Sigmoid colon (tissue), 6 donors: ENCODE measurements at regions not wholly inside any gene's neighbourhood (a gene's known extent, or its start where the extent isn't known, plus 50 kb on each side); places are given as distances from the start of the nearest gene placed in this dataset.

Experiments used
- DNase-seq: peaks from one replicate; pipeline ENCODE4 v3.0.0-alpha.2; 2019
- H3K27ac ChIP-seq, 4 donors: fragments of 200-600 bp; sonication (generic); one replicate each; pipeline ENCODE4 v1.5.1; 2016 to 2019; ENCODE audit warnings: mild to moderate bottlenecking in 1 of 4
- H3K27me3 ChIP-seq, 3 donors: fragments of 200-600 bp; sonication (generic); one replicate each; pipeline ENCODE4 v1.5.1; 2019; ENCODE audit warnings: mild to moderate bottlenecking in 1 of 3
- H3K36me3 ChIP-seq, 4 donors: fragments of 200-600 bp; sonication (generic); one replicate each; pipeline ENCODE4 v1.5.1; 2016 to 2019
- H3K4me1 ChIP-seq, 4 donors: fragments of 200-600 bp; sonication (generic); one replicate each; pipeline ENCODE4 v1.5.1; 2017 to 2019
- H3K4me3 ChIP-seq, 4 donors: fragments of 200-600 bp; sonication (generic); one replicate each; pipeline ENCODE4 v1.5.1; 2017 to 2019; ENCODE audit warnings: mild to moderate bottlenecking in 2 of 4, moderate library complexity in 1 of 4
- H3K9me3 ChIP-seq, 4 donors: fragments of 200-600 bp in 3 of 4; sonication (generic) in 3 of 4; one replicate each; pipeline versions ENCODE4 v1.5.1 to v1.6.1; 2013 to 2019
- CTCF ChIP-seq, 4 experiments: fragments of 450-650 bp in 3 of 4; fragments of 200-600 bp in 1 of 4; IDR thresholded peaks; one replicate each; pipeline ENCODE4 v1.5.1; 2016 to 2019; ENCODE audit warnings: antibody characterized with exemption in 4 of 4, mild to moderate bottlenecking in 3 of 4, moderate library complexity in 2 of 4
- EP300 ChIP-seq, 4 donors: sonication (generic); formaldehyde crosslinking; IDR thresholded peaks; one replicate each; pipeline ENCODE4 v1.6.1; 2017; ENCODE audit warnings: antibody characterized with exemption in 4 of 4
- POLR2A ChIP-seq, 2 donors: fragments of 450-650 bp; IDR thresholded peaks; one replicate each; pipeline ENCODE4 v1.6.1; 2016; ENCODE audit warnings: antibody characterized with exemption in 2 of 2, mild to moderate bottlenecking in 2 of 2, moderate library complexity in 2 of 2
- POLR2AphosphoS5 ChIP-seq, 4 donors: sonication (generic); formaldehyde crosslinking; IDR thresholded peaks; one replicate each; pipeline ENCODE4 v1.6.1; 2017; ENCODE audit warnings: antibody characterized with exemption in 4 of 4
- WGBS, 2 donors: extraction: QIAGEN DNeasy Blood & Tissue Kit; methylation state at CpG; one replicate each; pipeline ENCODE4 v1.1.7; 2013; 5-methylcytosine and 5-hydroxymethylcytosine counted together
- intact Hi-C: fragments of 100-400 bp; cut with DNase I; formaldehyde crosslinking; loops from one replicate; pipeline ENCODE4 v1.15.1; 2023
- donor health status: healthy with polysubstance abuse.
- donor health status: healthy.

DNA sequence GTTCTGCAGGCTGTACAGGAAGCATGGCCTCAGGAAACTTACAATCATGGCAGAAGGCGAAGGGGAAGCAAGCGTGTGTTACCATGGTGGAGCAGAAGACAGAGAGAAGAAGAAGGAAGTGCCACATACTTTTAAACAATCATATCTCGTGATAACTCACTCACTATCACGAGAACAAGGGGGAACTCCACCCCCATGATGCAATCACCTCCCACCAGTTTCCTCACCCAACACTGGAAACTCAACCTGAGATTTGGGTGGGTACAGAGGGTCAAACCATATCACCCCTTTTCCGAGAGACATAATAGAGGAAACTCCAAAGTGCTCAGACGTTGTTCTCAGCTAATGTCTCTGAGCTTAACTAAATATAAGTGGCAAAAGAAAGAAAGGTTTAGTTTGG, 186.3 kb upstream of the MME start:
- Histone ChIP-seq H3K4me3 (no peak overlapping the region), H3K36me3 (no peaks in the 10 kb centered on the region), H3K9me3 (no peaks in the 10 kb centered on the region), H3K4me1 (no peaks in the 10 kb centered on the region), H3K27me3 (no peaks in the 10 kb centered on the region), H3K27ac (no peak overlapping the region)
- no peak for DNase-seq
- no peak for TF ChIP-seq POLR2AphosphoS5 (IDR thresholded peaks at IDR 0.05)
- no peak for TF ChIP-seq POLR2A (IDR thresholded peaks at IDR 0.05)
- no peak for TF ChIP-seq EP300 (IDR thresholded peaks at IDR 0.05)
- no peak for TF ChIP-seq CTCF (IDR thresholded peaks at IDR 0.05)
- 83 to 90% methylated on average over 6 of the region's 6 CpGs for WGBS, 2 donors
- intact Hi-C loops = no loop called here

DNA sequence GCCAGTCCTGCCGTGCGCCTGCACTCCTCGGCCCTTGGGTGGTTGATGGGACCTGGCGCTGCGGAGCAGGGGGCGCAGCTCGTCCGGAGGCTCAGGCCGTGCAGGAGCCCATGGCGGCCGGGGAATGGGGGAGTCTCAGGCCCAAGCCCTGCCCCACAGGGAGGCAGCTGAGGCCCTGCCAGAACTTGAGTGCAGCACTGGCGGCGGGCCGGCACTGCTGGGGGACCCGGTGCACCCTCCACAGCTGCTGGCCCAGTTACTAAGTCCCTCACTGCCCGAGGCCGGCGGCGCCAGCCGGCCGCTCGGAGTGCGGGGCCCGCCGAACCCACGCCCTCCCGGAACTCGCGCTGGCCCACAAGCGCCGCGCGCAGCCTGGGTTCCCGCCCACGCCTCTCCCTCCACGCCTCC, 190.9 kb upstream of the MME start:
- no peak overlapping the region for H3K4me3 ChIP-seq
- no peaks in the 10 kb centered on the region for H3K27me3 ChIP-seq
- WGBS, 2 donors = 95 to 98% methylated on average over 36 of the region's 36 CpGs
- no peaks in the 10 kb centered on the region for H3K36me3 ChIP-seq
- H3K27ac ChIP-seq = no peak overlapping the region
- no peak for DNase-seq
- H3K4me1 ChIP-seq = no peaks in the 10 kb centered on the region
- TF ChIP-seq CTCF (IDR thresholded peaks at IDR 0.05) (no peak), POLR2AphosphoS5 (IDR thresholded peaks at IDR 0.05) (no peak), EP300 (IDR thresholded peaks at IDR 0.05) (no peak), POLR2A (IDR thresholded peaks at IDR 0.05) (no peak)
- no peaks in the 10 kb centered on the region for H3K9me3 ChIP-seq
- intact Hi-C loops = no loop called here

GRCh38 chr3:154887869-154888268, 192.2 kb upstream of the MME start:
- 90 to 97% methylated on average over 3 of the region's 3 CpGs for WGBS, 2 donors
- no peaks in the 10 kb centered on the region for H3K9me3 ChIP-seq
- H3K27ac ChIP-seq = no peak overlapping the region
- no peak for DNase-seq
- H3K27me3 ChIP-seq = no peaks in the 10 kb centered on the region
- no peak overlapping the region for H3K4me3 ChIP-seq
- H3K4me1 ChIP-seq = no peaks in the 10 kb centered on the region
- no peaks in the 10 kb centered on the region for H3K36me3 ChIP-seq
- TF ChIP-seq POLR2AphosphoS5 (IDR thresholded peaks at IDR 0.05) (no peak), EP300 (IDR thresholded peaks at IDR 0.05) (no peak), CTCF (IDR thresholded peaks at IDR 0.05) (no peak), POLR2A (IDR thresholded peaks at IDR 0.05) (no peak)
- intact Hi-C loops = no loop called here

- Histone ChIP-seq H3K4me3 (no peak overlapping the region), H3K4me1 (no peaks in the 10 kb centered on the region), H3K27me3 (no peaks in the 10 kb centered on the region), H3K36me3 (no peaks in the 10 kb centered on the region), H3K9me3 (no peaks in the 10 kb centered on the region), H3K27ac (no peak overlapping the region)
- 52 to 65% methylated on average over 3 of the region's 3 CpGs for WGBS, 2 donors
- no peak for TF ChIP-seq POLR2AphosphoS5 (IDR thresholded peaks at IDR 0.05)
- no peak for TF ChIP-seq EP300 (IDR thresholded peaks at IDR 0.05)
- no peak for TF ChIP-seq POLR2A (IDR thresholded peaks at IDR 0.05)
- TF ChIP-seq CTCF (IDR thresholded peaks at IDR 0.05) = no peak
- no peak for DNase-seq
- intact Hi-C loops = no loop called here
Observed at GRCh38 chr3:154886437-154886836, 193.7 kb upstream of the MME start.

GRCh38 chr3:154885418-154885817, 194.7 kb upstream of the MME start:
- intact Hi-C loops = no loop called here

More at GRCh38 chr3:154885418-154885817, 194.7 kb upstream of the MME start:
- no peak for DNase-seq
- WGBS, 2 donors = 85 to 90% methylated on average over 3 of the region's 3 CpGs
- Histone ChIP-seq H3K4me3 (no peak overlapping the region), H3K36me3 (no peaks in the 10 kb centered on the region), H3K9me3 (peaks cover 0 to 7% (median 1%) of the 10 kb centered on the region in 4 donors), H3K27me3 (no peaks in the 10 kb centered on the region), H3K4me1 (no peaks in the 10 kb centered on the region), H3K27ac (no peak overlapping the region)
- TF ChIP-seq POLR2A (IDR thresholded peaks at IDR 0.05) = no peak
- no peak for TF ChIP-seq EP300 (IDR thresholded peaks at IDR 0.05)
- TF ChIP-seq POLR2AphosphoS5 (IDR thresholded peaks at IDR 0.05) = no peak
- TF ChIP-seq CTCF (IDR thresholded peaks at IDR 0.05) = no peak
